OCI-LY3 (cell line): ENCODE measurements at regions not wholly inside any gene's neighbourhood (a gene's known extent, or its start where the extent isn't known, plus 50 kb on each side); places are given as distances from the start of the nearest gene placed in this dataset.
"Not testable (repeated sequence)": the region's sequence is repeated elsewhere in the genome, so short reads cannot be mapped to it uniquely, and the experiment has no call there.

Experiments
- EZH2phosphoT487 ChIP-seq: fragments of 200-600 bp; shearing (Covaris generic); IDR thresholded peaks from 2 replicates; pipeline ENCODE4 v1.6.1; 2018; ENCODE audit warnings: antibody characterized with exemption, mixed run types, low read depth
- TF ChIP-seq, protein P1 (sequence below): fragments of 200-600, 300-600 bp; sonication (generic); IDR thresholded peaks from 2 replicates; pipeline ENCODE4 v1.5.1; 2014; ENCODE audit warnings: antibody characterized with exemption, low read length, low read depth

- TF ChIP-seq, protein P1, sequence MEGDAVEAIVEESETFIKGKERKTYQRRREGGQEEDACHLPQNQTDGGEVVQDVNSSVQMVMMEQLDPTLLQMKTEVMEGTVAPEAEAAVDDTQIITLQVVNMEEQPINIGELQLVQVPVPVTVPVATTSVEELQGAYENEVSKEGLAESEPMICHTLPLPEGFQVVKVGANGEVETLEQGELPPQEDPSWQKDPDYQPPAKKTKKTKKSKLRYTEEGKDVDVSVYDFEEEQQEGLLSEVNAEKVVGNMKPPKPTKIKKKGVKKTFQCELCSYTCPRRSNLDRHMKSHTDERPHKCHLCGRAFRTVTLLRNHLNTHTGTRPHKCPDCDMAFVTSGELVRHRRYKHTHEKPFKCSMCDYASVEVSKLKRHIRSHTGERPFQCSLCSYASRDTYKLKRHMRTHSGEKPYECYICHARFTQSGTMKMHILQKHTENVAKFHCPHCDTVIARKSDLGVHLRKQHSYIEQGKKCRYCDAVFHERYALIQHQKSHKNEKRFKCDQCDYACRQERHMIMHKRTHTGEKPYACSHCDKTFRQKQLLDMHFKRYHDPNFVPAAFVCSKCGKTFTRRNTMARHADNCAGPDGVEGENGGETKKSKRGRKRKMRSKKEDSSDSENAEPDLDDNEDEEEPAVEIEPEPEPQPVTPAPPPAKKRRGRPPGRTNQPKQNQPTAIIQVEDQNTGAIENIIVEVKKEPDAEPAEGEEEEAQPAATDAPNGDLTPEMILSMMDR, result not testable (repeated sequence)
- not testable (repeated sequence) for TF ChIP-seq EZH2phosphoT487
Observed at GRCh38 chr5:103377638-103378037, 119.1 kb downstream of the MACIR start.
